Astrocyte of the spinal cord (primary cell): ENCODE measurements at regions not wholly inside any gene's neighbourhood (a gene's known extent, or its start where the extent isn't known, plus 50 kb on each side); places are given as distances from the start of the nearest gene placed in this dataset.

Experiments
- DNase-seq: peaks from one replicate; pipeline ENCODE4 v3.0.0; 2011; ENCODE audit warnings: low read depth, low spot score
- H3K4me3 ChIP-seq: 2 replicates; pipeline ENCODE4 v1.5.1; 2011; ENCODE audit warnings: low read depth, mild to moderate bottlenecking, low read length, moderate library complexity
- CTCF ChIP-seq: IDR thresholded peaks from 2 replicates; pipeline ENCODE4 v1.5.1; 2012; ENCODE audit warnings: low read depth, mild to moderate bottlenecking, low read length, inconsistent platforms
- in situ Hi-C: cut with HindIII; loops from 2 replicates; pipeline ENCODE4 v1.10.0; 2017; ENCODE audit warnings: low sequenced_read_pairs

GRCh38 chr7:91520645-91521044 lies 256.4 kb downstream of the FZD1 start:
- in situ Hi-C loops = no loop called here
- no peak overlapping the region for H3K4me3 ChIP-seq
- DNase-seq = no peak
- TF ChIP-seq CTCF = no peak

- H3K4me3 ChIP-seq = no peak overlapping the region
- in situ Hi-C loops = no loop called here
- TF ChIP-seq CTCF = no peak
- DNase-seq = no peak
Measured at GRCh38 chr7:91526404-91526803, 262.2 kb downstream of the FZD1 start.

DNA sequence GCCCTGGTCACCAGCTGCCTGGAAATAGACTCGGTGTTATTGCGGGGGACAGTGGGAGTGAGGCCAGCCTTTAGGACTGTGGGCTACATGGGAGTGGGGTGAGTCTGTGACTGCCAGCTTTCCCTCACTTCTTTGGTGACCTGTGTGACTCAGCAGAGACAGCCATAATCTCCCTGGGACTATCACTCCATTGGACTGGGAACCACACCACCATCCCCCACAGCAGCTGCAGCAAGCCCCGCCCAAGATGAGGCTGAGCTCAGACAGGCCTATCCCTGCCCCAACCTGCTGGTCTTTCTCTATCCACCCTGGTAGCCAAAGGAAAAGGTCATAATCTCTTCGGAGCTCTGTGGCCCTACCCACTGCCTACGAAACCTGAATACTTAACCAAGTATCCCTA lies 263.2 kb downstream of the FZD1 start:
- no peak for DNase-seq
- no peak overlapping the region for H3K4me3 ChIP-seq
- TF ChIP-seq CTCF = no peak
- in situ Hi-C loops = no loop called here

- no peak for TF ChIP-seq CTCF
- no peak overlapping the region for H3K4me3 ChIP-seq
- in situ Hi-C loops = no loop called here
- no peak for DNase-seq
Measured at GRCh38 chr7:91533996-91534395, 269.8 kb downstream of the FZD1 start.

DNA sequence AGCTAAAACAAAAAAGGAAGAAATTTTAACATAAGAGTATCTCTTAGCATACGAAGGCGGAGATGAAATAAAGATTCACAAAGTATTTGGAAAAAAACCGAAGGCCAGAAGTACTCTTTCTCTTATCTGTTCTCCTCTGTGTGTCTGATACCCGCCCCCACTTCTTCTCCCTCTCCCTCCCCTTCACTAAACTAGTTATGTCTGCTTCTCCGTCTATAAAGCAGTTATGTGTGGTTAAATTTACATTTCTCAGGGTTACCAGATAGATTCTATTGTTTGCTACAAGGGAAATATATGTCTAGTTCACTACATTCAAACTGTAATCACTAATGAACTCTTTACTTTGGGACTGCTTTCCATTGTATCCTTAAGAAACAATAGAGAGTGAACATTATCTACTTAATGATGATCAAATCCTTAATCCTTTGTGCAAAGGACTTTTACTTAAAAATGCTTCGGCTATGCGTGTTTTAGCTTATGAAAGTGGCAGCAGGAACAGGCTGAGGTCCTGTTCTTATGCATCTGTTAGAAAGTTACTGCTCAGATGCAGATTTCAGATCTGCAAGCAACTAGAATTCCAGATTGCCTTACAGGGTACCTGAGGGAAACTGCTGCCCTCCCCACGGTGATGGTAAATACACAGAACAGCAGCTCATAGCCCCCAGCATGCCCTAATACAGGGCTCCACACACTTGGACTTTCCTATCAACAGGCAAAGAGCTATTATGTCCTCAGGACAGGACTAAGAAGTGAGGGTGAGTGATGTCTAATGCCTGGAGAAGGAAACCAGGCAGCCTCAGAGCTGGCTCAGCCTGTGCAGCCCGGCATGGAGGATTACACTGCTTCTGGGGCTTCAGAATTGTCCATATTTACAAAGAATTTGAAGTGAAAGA lies 273.3 kb downstream of the FZD1 start:
- DNase-seq = no peak
- in situ Hi-C loops = no loop called here

GRCh38 chr7:91541641-91542040 lies 277.4 kb downstream of the FZD1 start:
- H3K4me3 ChIP-seq = no peak overlapping the region
- in situ Hi-C loops = no loop called here
- no peak for TF ChIP-seq CTCF
- no peak for DNase-seq

More for the DNA sequence above, 273.3 kb downstream of the FZD1 start:
- no peak for TF ChIP-seq CTCF
- H3K4me3 ChIP-seq = no peak overlapping the region
